Choroid plexus epithelial cell (primary cell): ENCODE measurements at regions not wholly inside any gene's neighbourhood (a gene's known extent, or its start where the extent isn't known, plus 50 kb on each side); places are given as distances from the start of the nearest gene placed in this dataset.

Source experiments
- DNase-seq: peaks from one replicate; pipeline ENCODE4 v3.0.0-alpha.2; 2010; ENCODE audit warnings: low read depth
- H3K4me3 ChIP-seq: 2 replicates; pipeline ENCODE4 v1.5.1; 2011; ENCODE audit warnings: low read depth, mild to moderate bottlenecking, control low read depth, low read length, moderate library complexity
- TF ChIP-seq, protein P1 (sequence below): conservative IDR thresholded peaks from 2 replicates; pipeline ENCODE4 v1.5.1; 2011; ENCODE audit warnings: low read depth, mild to moderate bottlenecking, control low read depth, inconsistent platforms, low read length, moderate library complexity

DNA sequence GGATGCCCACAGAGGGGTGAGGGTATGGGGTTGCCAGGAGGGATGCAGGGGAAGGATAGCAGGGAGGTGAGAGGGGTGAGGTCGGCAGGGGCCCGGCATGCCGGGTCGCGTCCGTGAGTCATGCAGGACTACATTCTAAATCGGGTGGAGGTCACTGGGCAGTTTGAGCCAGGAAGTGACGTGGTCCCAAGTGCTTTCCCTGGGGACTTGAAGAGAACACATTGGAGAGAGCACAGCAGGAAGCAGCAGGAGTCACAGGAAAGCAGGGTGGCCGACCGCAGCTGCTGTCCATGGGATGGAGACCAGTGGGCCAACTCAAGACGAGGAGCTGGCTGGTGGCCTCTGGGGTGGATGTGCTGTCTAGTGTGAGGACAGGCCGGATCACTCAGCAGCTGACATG, 92.0 kb upstream of the WASF3 start:
- no peak overlapping the region for H3K4me3 ChIP-seq
- TF ChIP-seq, protein P1, sequence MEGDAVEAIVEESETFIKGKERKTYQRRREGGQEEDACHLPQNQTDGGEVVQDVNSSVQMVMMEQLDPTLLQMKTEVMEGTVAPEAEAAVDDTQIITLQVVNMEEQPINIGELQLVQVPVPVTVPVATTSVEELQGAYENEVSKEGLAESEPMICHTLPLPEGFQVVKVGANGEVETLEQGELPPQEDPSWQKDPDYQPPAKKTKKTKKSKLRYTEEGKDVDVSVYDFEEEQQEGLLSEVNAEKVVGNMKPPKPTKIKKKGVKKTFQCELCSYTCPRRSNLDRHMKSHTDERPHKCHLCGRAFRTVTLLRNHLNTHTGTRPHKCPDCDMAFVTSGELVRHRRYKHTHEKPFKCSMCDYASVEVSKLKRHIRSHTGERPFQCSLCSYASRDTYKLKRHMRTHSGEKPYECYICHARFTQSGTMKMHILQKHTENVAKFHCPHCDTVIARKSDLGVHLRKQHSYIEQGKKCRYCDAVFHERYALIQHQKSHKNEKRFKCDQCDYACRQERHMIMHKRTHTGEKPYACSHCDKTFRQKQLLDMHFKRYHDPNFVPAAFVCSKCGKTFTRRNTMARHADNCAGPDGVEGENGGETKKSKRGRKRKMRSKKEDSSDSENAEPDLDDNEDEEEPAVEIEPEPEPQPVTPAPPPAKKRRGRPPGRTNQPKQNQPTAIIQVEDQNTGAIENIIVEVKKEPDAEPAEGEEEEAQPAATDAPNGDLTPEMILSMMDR, result no peak
- no peak for DNase-seq

DNA sequence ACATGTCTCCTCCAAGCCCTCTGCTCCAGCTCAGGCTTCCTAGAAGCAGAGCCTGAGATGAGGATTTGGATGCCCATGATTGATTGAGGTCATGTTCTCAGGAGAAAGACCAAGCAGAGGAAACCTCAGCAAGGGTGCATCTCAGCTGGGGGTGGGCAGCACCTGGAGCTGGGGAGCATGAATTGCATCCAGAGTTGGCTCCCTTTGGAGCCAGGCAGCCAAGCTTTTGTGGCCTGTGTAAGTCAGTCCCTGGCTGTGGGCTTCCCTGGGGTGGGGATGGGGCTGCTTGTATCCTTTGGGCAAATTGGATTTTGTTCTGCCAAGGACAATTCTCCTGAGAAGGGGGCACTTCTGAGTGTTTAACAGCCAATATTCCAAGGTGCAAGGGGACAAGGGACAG, 91.5 kb upstream of the WASF3 start:
- TF ChIP-seq, protein P1, result no peak
- no peak for DNase-seq
- no peak overlapping the region for H3K4me3 ChIP-seq

DNA sequence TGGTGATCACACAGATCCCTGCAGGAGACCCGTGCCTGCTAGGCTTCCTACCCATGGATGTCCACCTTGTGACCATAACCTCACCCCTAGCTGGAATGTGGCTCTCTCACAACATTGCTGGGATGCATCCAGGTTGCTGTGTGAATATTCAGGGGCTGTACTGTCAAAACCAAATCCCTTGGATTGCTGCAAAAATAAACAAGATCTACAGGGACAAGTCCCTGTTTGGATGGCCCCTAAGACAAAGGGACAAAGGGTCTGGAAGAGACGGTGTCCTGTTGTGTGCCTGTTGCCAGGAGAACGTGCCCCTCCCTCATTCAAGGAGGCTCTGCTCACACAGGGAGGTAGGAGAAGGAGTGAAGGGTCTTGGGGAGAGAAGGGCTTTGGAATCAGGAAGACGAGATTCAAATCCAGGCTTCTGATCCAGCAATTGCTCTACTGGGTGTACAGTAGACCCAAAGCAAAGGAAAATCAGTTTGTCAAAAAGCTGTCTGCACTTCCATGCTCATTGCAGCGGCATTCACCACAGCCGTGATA, 89.2 kb upstream of the WASF3 start:
- DNase-seq, result no peak
- TF ChIP-seq, protein P1, result no peak
- no peak overlapping the region for H3K4me3 ChIP-seq

DNA sequence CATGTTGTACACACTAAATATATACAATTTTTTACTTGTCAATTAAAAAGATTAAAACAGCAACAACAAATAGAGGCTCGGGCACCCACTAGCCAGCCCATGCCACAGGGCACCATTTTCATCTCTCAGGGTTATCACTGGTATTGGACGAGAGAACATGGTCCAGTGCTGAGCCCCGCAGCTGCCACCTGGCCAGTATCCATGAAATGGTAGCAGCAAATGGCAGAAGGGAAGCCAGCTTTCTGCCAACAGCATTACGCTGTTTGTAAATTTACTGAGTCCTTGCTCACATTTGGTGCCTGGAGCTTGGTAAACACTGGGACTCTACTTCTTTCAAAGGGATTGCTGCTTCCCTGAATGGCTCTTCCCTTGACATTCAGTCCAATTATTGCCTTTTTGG, 87.9 kb upstream of the WASF3 start:
- TF ChIP-seq, protein P1, result no peak
- no peak overlapping the region for H3K4me3 ChIP-seq
- DNase-seq, result no peak

DNA sequence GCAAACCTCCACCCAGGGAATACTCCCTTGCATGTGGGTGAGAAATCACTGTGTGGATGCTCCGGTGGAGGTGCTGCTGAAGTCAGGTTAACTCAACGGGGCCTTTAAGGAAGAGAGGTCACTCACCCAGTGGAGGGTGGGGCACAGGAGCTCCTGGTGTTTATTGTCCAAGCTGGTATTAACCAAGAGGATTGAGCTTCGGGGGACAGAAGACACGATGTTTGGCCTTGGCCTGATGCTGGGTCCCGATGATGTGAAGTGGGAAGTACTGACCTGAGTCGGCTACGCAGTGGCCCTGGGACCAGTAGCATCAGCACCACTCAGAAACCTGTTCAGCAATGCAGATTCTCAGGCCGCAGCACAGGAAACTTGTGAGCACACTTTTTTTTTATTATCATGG, 85.7 kb upstream of the WASF3 start:
- no peak for DNase-seq
- TF ChIP-seq, protein P1, result no peak
- no peak overlapping the region for H3K4me3 ChIP-seq

DNA sequence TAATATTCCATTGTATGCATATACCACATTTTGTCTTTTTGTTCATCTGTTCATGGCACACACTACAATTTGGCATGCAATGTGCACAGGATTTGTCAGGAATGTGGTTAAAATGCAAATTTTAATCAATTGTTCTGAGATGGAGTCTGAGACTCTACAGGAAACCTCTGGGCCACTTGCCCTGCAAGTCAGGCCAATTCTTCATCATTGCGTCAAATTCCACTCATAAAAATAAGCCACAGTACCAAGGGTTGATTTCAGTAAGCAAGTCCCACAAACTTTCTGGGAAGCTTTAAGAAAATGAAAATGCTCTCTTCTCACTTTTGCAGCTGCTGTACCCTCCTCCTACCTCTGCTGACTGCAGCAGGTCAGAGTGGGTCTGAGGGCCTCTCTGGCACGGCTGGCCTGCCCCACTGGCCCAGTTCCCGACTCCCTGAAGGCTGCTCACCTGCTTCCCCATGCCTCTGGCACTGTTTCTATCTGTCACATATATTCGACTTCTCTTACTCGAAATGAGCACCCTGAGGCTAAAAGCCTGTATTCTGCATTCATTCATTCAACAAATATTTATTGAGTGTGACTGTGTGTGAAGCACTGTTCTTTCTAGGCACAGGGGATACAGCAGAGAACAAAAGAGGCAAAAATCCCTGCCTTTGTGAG, 83.8 kb upstream of the WASF3 start:
- TF ChIP-seq, protein P1, result no peak
- H3K4me3 ChIP-seq, result no peak overlapping the region
- DNase-seq, result no peak

DNA sequence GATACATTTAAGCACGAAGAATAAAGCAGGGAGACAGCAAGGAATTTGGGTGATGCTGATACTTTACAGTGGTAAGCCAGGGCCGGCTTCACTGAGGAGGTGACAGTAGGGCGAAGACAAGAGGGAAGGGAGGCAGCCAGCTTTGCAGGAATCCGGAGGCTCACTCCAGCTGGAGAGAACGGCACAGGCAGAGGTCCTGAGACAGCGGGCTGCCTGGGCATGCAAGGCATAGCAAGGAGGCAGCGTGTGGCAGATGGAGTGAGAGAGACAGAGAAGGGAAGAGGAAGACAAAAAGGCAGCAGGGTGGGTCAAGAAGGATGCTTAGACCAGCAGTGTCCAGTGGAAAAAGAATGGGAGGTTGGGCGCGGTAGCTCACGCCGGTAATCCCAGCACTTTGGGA, 83.2 kb upstream of the WASF3 start:
- H3K4me3 ChIP-seq, result no peak overlapping the region
- DNase-seq, result no peak
- TF ChIP-seq, protein P1, result no peak
